ENCODE measurements at regions not wholly inside any gene's neighbourhood (a gene's known extent, or its start where the extent isn't known, plus 50 kb on each side); places are given as distances from the start of the nearest gene placed in this dataset.

- DNase-seq (ENCODE audit: extremely low read depth, insufficient read length): no peak
- H3K4me3 ChIP-seq (replicated peaks; ENCODE audit: low read depth, low read length): no peak overlapping the region
- no peak for TF ChIP-seq CTCF (IDR thresholded peaks at IDR 0.05; ENCODE audit: insufficient read depth, low read length, poor library complexity, severe bottlenecking)
- H3K36me3 ChIP-seq (ENCODE audit: control insufficient read depth, insufficient read depth, low read length): no peaks in the 10 kb centered on the region
- H3K27me3 ChIP-seq (replicated peaks; ENCODE audit: control insufficient read depth, insufficient read depth, low read length): peaks cover 2% of the 10 kb centered on the region
Observed at GRCh38 chr2:19841918-19842693, 59.7 kb downstream of the TTC32 start.

- TF ChIP-seq CTCF (IDR thresholded peaks at IDR 0.05; ENCODE audit: insufficient read depth, low read length, poor library complexity, severe bottlenecking): no peak
- Histone ChIP-seq H3K4me3 (replicated peaks; ENCODE audit: low read depth, low read length) (no peak overlapping the region), H3K27me3 (replicated peaks; ENCODE audit: control insufficient read depth, insufficient read depth, low read length) (peaks cover 2% of the 10 kb centered on the region), H3K36me3 (ENCODE audit: control insufficient read depth, insufficient read depth, low read length) (no peaks in the 10 kb centered on the region)
- DNase-seq (ENCODE audit: extremely low read depth, insufficient read length): no peak
Observed at GRCh38 chr2:19839438-19839837, 62.3 kb downstream of the TTC32 start.

- no peak overlapping the region for H3K4me3 ChIP-seq (replicated peaks; ENCODE audit: low read depth, low read length)
Observed at GRCh38 chr2:19838616-19839015, 63.2 kb downstream of the TTC32 start.

GRCh38 chr2:19837235-19837766, 64.5 kb downstream of the TTC32 start:
- DNase-seq (ENCODE audit: extremely low read depth, insufficient read length): no peak
- no peaks in the 10 kb centered on the region for H3K36me3 ChIP-seq (ENCODE audit: control insufficient read depth, insufficient read depth, low read length)
- H3K27me3 ChIP-seq (replicated peaks; ENCODE audit: control insufficient read depth, insufficient read depth, low read length): peaks cover 2% of the 10 kb centered on the region
- TF ChIP-seq CTCF (IDR thresholded peaks at IDR 0.05; ENCODE audit: insufficient read depth, low read length, poor library complexity, severe bottlenecking): no peak
- H3K4me3 ChIP-seq (replicated peaks; ENCODE audit: low read depth, low read length): no peak overlapping the region

More at GRCh38 chr2:19838616-19839015, 63.2 kb downstream of the TTC32 start:
- no peak for DNase-seq (ENCODE audit: extremely low read depth, insufficient read length)
- no peaks in the 10 kb centered on the region for H3K36me3 ChIP-seq (ENCODE audit: control insufficient read depth, insufficient read depth, low read length)
- TF ChIP-seq CTCF (IDR thresholded peaks at IDR 0.05; ENCODE audit: insufficient read depth, low read length, poor library complexity, severe bottlenecking): no peak
- H3K27me3 ChIP-seq (replicated peaks; ENCODE audit: control insufficient read depth, insufficient read depth, low read length): peaks cover 2% of the 10 kb centered on the region

GRCh38 chr2:19835781-19836281, 66.0 kb downstream of the TTC32 start:
- no peak for TF ChIP-seq CTCF (IDR thresholded peaks at IDR 0.05; ENCODE audit: insufficient read depth, low read length, poor library complexity, severe bottlenecking)
- DNase-seq (ENCODE audit: extremely low read depth, insufficient read length): no peak
- Histone ChIP-seq H3K36me3 (ENCODE audit: control insufficient read depth, insufficient read depth, low read length) (no peaks in the 10 kb centered on the region), H3K27me3 (replicated peaks; ENCODE audit: control insufficient read depth, insufficient read depth, low read length) (peaks cover 2% of the 10 kb centered on the region), H3K4me3 (replicated peaks; ENCODE audit: low read depth, low read length) (no peak overlapping the region)
